GM21390 (cell line): ENCODE measurements at regions not wholly inside any gene's neighbourhood (a gene's known extent, or its start where the extent isn't known, plus 50 kb on each side); places are given as distances from the start of the nearest gene placed in this dataset.

Experiments used
- ATAC-seq: cut with Tn5 transposase; IDR thresholded peaks from one replicate; pipeline ENCODE4 v1.9.1; 2021; ENCODE audit not compliant: unreplicated experiment

DNA sequence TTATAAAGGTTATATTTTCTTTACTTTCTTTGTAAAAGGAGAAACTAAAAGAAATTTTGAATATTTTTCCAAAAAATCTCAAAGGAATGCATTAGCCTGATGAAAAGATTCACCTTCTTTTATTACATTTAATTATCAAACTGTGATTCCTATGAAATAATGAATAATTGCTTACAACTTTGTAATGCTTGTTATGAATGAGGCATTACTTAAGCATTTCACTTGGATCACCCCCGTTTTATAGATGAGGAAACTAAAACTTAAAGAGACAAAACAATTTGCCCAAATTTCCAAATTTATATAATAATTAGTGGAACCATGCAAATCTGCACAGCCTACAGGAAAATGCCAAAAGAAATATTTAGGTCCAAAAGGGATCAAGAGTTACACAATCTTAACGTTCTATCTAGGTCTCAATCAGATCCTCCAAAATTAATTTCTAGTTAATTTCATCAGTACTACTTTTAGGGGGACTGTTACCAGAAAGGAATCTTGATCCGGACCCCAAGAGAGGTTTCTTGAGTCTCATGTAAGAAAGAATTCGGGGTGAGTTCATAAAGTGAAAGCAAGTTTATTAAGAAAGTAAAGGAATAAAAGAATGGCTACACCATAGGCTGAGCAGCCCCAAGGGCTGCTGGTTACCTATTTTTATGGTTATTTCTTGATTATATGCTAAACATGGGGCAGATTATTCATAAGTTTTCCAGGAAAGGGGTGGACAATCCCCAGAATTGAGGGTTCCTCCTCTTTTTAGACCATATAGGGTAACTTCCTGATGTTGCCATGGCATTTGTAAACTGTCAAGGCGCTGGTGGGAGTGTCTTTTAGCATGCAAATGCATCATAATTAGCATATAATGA, 288.0 kb downstream of the ADGB start:
- no peak for ATAC-seq

DNA sequence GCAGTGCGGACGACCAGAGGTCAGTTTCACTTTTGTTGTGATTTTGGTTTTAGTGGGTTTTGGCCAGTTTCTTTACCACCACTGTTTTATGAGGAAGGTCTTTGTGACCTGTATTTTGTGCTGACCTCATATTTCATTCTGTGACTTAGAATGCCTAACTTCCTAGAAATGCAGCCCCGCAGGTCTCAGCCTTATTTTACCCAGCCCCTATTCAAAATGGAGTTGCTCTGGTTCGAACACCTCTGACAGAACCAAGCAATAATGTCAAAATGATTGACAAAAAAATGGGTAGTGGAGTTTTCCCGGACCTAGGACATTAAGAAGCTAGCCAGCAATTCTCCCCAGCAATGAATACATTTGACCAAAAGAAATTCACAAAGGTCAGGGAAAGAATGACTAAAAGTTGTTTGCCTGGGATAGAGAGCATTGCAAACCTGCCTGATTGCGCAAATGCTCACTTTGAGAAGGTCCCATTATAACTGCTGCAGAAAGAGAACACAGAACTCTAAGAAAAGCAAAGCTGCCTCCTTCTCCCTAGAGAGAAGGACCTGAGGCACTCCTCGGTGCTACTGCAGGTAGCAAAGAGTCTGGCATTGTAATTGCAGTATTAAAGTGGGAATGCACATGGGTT, 288.8 kb downstream of the ADGB start:
- no peak for ATAC-seq

DNA sequence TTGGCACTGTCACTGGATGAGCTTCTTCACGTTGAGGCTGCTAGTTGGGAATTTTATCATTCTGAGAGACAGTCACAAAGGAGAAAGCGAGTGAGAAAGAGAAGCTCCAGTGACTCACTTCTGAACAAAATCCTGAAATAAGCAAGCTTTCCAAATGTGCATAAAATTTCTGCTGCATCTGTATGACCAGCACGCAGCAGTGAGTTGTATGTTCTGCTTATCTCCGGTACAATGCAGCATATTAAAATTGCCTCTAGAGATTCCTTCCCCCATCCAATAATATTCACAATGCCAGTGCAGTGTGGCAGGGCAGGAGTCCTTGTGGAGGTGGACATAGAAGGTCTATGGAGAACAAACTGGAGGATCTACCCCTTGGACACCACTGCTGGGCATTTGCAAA, 290.5 kb downstream of the ADGB start:
- no peak for ATAC-seq

DNA sequence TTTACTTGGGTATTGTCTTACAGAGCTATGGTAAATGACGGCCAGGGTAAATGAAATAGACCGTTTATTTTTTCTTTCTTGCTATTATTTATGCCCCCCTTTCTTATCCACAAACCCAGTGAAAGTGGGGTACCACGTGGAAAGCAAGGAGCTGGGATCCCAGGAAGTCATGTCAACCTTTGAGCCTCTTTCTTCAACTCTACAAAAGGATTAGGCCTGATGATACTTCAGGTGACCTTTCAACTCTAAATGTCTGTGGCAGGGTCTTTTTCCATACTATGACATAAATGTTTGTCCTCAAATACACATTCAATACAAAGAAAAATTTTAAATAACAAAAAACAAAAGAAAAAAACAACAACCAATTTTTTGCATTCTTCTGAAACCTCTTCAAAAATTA, 291.4 kb downstream of the ADGB start:
- ATAC-seq = no peak

DNA sequence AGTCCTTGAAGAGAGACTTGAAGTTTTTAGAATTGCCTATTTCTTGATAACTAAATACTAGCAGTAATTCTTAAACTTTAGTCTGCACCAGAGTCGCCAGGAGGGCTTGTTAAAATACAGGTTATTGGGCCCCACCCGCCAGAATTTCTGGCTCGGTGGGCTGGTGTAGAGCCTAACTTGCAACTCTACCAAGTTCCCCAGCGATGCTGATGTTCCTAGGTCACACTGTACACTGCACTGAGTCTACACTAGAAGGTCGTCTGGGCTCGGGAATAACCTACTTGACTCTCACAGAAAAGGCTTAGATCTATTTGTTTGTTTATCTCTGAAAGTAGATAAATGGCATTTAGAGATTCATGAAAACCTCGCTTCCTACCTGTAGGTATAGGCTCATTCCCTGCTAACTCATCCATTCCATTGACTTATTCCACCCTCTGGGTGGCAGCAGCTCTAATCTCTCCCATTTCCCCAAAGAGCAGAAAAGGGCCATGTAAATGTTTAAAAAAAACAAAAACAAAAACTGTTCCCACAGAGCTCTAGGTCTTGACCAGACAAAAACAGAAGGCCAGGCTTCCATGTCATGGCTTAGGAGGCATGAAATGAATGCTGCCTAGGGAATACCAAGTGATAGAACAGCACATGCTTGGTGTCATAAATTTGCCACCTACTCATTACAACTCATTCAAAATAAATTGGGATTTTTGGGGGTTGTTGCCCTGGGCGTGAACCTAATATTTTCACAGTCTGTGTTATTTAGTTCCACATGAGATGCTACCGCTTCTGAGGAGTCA, 292.1 kb downstream of the ADGB start:
- ATAC-seq = no peak

DNA sequence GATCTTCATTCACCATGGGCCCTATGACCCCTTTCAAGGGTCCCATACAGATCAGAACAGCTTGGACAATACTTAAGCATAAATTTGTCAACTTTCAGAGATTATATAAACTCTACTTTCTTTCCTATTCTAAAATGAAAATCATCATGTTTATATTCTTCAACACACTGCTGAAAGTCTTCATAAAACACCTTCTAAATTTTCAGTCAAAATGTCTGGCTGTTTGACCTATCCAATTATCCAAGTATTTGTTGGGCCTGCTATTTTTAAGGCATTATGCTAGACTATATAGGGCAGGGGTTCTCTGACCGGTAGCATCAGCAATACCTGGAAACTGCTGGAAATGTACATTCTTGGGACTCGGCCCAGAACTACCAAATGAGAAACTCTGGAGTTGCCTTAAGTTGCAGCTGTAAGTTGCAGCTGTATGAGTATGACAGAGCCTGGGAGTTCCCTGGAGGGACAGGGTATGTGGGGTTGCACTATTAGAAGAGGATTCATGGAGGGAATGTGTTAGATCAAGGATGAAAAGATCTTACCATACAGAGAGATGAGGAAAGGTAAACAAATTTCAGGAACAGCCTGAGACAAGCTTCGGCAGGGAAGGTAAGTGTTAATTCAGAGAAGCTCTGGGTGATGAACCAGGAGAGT, 293.0 kb downstream of the ADGB start:
- no peak for ATAC-seq

DNA sequence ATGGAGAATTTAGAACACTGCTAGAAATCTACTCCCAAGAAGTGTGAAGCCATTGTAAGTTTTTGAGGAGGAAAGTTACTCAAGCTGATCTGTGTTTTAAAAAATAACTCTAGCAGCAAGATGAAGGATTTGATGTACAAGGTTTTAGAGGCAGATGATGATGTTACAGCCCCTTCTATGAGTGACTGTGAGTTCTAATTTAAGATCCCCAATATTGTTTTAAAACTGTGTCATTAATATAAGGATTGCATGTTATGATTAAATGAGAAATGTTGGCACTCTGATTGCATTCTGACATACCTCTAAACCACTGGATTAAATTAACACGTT, 293.5 kb downstream of the ADGB start:
- ATAC-seq = no peak

DNA sequence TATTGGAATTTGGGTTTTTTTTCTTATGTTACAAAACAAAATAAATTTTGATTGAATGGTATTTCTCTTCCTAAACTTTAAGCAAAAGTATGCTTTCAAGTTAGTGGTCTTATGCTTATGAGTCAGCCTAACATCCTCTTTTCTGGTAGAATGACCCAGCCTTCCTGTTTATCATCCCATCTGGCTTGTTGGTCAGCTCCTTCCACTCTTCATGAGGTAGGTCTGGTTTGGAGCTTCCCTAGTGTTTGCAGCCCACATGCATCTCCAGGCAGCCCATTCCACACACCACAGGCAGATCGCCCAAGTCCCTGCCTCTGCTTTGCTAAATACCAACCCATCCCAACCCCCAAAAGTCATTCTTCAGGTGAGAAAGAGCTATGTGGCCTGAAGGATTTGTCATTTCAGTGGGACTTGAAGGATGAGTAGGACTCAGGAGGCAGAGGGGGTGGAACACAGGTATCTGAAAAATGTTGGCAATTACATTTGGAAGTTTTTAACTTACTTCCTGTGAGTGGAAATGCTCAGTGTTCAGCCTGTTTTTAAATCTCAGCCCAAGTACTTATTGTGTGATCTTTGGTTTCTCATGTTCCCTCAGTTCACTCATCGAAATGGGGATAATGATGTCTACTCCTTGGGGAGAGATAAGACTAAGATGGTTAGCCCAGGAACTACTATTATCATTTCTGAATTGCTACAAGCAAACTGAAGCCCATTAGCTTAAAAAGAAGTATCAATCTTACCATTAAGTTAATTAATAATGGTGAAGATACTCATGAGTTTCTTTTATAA, 294.0 kb downstream of the ADGB start:
- ATAC-seq = no peak

DNA sequence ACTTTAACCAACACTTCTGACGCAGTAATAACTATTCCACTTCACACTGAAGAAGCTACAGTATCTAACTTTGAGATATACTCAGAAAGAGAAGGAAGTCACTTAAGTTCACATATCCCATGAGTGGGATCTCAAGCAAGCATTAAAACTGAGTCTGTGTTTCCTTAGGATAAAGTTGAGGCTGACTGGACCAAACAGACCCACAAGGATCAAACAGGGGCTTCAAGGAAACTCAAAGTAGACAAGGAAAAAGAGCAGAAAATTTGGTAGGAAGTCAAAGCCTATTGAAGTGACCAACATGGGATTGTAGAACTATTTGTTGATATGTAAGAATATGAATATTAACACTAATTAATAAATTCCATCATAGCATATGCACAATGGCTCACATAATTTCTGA, 294.9 kb downstream of the ADGB start:
- ATAC-seq = no peak

DNA sequence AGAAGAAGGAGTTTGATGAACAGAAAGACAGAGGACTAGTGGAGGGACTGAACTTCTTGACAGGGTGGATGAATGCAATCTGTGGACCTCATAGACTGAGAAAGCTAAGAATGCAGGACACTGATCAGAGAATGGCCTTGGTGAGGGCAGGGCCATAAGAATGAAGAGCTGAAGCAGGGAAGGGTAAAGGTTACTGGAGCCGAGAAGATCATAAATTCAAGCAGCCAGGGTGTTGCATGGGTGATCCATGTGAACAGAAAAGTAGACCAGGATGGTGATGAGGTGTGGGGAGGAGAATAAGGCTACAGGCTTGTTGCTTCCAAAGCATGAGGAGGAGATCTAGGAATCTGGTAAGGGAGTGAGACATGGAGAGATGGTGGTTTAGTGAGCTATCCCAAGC, 295.9 kb downstream of the ADGB start:
- ATAC-seq = no peak

DNA sequence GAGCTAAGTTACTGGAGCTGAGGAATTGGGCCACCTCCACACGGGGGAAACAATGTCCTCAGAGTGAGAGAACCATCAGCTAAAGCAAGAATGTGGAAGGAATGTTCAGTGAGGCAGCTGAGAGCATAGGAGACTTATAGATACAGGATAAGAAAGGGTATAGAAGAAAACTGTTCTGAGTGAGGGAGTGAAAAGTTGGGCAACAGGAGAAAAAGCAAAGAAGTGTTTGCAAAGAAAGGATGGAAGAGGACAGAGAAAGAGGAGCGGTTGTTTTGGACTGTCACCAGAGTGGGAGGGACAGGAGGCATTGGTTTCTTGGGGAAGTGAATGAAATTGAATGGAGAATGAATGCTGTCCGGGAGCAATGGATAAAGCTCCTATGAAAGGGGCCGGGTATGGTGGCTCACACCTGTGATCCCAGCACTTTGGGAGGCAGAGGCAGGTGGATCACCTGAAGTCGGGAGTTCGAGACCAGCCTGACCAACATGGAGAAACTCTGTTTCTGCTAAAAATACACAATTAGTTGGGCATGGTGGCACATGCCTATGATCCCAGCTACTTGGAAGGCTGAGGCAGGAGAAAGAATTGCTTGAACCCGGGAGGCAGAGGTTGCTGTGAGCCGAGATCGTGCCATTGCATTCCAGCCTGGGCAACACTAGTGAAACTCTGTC, 296.5 kb downstream of the ADGB start:
- no peak for ATAC-seq

DNA sequence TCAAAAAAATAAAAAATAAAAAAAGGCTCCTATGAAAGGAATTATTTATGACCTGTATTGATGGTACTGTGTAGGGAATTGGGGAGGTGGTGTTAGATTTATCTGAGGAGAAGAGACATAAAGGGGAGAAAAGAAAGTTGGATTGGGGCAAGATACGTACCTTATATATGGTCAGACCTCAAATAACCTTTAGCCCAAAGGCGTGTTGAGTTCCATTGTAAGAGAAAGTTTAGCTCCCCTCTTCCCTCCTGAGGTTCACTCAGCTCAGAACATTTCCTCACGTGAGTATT, 296.9 kb downstream of the ADGB start:
- ATAC-seq = no peak

DNA sequence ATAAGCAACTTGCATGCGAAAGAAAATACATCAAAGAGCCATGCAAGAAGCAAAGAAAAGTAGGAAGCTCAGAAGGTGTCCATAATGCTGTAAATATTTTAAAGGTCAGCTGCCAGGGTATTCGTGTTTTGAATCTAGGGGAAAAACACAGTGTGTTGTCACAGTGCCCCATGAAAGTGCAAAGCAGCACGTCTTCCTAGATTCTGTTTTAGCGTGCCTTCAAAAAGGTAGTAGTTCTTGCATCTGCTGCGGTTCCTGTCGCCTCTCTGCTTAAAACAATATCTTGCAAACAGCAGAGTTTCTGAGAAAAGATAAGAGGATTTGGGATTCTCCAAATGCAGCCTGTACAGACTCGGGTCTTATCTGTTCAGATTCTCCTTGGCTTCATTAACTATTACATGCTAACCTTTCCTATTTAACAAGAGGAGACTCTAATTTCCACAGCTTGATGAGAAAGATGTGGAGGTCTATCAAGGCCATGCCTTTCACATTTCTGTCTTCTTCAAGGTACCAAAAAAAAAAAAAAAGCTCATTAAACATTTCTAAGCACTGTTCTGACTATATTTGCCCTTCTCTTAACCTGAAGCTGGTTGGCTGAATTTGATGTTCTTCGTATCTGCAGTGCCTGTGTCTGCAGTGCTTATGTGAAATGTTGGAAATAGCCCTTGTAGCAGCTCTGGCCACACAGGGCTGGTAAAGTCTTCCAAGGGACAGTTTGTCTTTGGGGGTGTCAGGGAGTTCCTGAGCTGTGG, 297.5 kb downstream of the ADGB start:
- no peak for ATAC-seq

DNA sequence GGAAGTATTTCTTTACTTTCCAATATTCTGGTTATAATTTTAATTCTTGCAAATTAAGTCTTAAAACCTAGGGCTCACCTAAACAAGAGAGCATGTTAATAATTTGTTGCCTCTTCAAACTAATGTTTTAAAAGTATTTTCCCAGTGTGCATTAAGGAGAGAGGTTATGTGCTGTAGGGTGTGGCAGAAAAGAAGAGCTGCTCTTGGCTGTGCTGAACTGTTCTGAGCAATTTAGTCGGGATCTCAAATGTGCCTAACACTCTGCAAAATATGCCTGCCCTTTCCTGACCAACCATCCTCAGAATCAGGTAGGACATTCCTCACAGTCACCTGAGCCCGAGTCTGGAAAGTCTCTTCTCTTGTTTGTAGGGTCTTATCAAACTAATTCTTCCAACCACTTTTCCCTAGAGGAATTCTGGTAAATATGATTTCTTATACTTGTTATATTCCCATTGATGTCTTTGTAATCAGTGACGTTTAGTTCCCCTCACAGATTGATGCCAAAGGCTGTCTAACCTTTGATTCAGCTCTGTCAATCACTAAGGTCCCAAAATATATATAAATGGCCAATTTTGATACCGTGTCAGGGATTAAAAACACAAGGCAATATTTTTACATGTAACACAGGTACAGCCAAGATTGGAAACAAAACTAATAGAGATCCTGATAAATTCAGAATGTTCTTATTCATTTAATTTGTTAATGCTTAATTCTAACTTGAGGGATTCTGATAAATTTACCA, 298.4 kb downstream of the ADGB start:
- no peak for ATAC-seq

DNA sequence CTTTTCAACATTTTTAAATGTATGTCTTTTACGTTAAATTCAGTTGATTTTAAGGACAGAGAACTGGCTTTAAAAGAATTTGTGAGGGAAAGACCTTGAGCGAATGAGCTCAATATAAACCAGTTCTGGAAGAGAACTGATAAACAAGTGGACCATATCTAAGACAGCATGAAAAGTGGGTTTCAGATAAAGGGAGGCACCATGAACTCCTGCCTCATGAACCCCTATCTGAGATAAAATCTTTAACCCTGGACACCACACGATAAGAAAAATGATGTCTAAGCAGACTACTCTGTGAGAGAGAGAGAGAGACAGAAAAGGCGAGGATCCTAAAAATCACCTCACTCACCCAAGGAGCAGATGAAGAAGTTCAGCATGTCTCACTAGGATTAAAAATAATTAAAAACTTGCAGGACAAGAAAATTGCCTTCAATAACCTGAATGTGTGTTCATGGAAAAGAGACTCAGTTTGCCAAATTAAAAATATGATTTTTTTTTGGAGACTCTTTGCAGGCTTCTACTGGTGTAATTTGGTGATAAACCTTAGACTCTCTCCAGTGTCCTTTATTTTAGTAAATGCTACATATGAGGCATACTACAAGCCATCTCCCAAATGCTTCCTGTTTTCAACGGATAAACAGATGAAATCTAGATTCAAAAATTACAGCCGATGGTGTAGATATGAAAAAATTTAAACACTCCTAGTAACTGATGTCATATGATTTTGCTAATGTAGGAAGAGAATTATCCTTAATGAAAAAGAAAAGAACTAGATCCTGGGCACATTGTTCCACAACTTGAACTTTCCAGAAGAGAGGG, 299.5 kb downstream of the ADGB start:
- no peak for ATAC-seq

DNA sequence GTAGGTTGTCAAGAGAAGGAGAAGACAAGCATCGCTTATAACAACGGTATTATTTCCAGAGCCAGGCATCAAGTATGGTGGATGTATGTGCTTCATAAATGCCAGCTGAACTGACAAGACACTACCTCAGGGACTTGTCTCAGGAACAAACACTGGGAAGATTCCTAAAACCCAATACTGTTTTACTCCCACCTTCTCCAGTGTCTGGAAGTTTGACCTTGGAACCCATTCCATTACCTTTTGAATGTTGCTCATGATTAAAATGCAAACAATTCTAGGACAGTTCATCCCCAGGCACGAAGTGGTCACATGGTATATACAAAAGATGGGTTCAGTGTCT, 300.1 kb downstream of the ADGB start:
- ATAC-seq = no peak

DNA sequence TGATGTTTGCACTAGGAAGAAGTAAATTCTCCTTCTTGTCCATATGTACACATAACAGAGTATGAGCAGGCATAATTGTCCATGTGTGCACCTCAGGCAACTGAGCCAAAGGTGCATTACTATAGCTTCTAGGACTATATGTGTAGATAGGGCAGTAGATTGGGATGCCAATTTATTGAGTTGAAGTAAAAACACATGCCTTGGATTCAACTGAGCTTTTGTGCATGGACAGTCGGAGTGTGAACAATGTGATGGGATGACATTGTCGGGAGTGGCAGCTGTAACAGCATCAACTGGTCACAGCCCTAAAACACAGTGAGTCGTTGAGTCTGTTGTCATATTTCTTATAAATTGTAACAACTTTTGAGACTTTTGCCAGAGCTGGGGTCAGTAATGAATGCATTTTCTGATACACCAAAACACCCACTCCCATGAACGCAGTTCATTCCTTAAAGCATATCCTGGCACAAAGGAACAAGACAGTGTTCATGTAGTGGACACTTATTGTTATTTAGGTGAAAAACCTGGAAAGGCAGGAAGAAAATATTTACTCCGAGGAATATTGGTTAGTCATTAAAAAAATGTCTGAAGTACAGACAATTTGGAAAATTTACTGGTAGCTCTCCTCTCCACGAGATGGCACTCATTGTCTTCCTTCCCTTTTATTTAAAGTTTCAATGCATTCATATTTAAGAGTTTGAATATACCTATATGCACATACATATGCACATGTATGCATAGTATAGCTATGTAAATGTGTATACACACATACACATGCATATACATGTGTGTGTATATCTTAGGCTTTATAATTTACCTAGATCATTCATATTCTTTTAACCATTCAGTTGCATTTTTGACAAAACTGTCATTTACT, 302.0 kb upstream of the STXBP5 start:
- no peak for ATAC-seq
